Smooth muscle cell (in vitro differentiated cells): ENCODE measurements at regions not wholly inside any gene's neighbourhood (a gene's known extent, or its start where the extent isn't known, plus 50 kb on each side); places are given as distances from the start of the nearest gene placed in this dataset.

Experiments
- DNase-seq: peaks from one replicate; lab custom pipeline; 2025; ENCODE audit not compliant: unreplicated experiment; lab: John Stamatoyannopoulos, UW
- H2AFZ ChIP-seq: fragments of 200-600 bp; sonication (generic); 2 replicates; pipeline ENCODE4 v1.6.0; 2016; ENCODE audit warnings: antibody characterized with exemption, low read depth, mild to moderate bottlenecking
- H3F3A ChIP-seq: fragments of 200-600 bp; sonication (generic); 2 replicates; pipeline ENCODE4 v1.6.0; 2017; ENCODE audit warnings: antibody characterized with exemption, low read depth
- H3K27ac ChIP-seq: fragments of 200-600 bp; sonication (generic); 2 replicates; pipeline ENCODE4 v1.5.1; 2016; ENCODE audit warnings: low read depth, mild to moderate bottlenecking
- H3K27me3 ChIP-seq: fragments of 200-600 bp; sonication (generic); 2 replicates; pipeline ENCODE4 v1.6.1; 2016; ENCODE audit warnings: low read depth, mild to moderate bottlenecking
- H3K36me3 ChIP-seq: fragments of 200-600 bp; sonication (generic); 2 replicates; pipeline ENCODE4 v1.5.1; 2016; ENCODE audit warnings: low read depth
- H3K4me1 ChIP-seq: fragments of 200-600 bp; sonication (generic); 2 replicates; pipeline ENCODE4 v1.5.1; 2016; ENCODE audit warnings: low read depth
- H3K4me2 ChIP-seq: fragments of 200-600 bp; sonication (generic); 2 replicates; pipeline ENCODE4 v1.6.0; 2016; ENCODE audit warnings: mild to moderate bottlenecking
- H3K4me3 ChIP-seq: fragments of 200-600 bp; sonication (generic); 2 replicates; pipeline ENCODE4 v1.5.1; 2016; ENCODE audit warnings: mild to moderate bottlenecking
- H3K79me2 ChIP-seq: fragments of 200-600 bp; sonication (generic); 2 replicates; pipeline ENCODE4 v1.6.0; 2016; ENCODE audit warnings: low read depth, mild to moderate bottlenecking
- H3K9ac ChIP-seq: fragments of 200-600 bp; sonication (generic); 2 replicates; pipeline ENCODE4 v1.6.0; 2016; ENCODE audit warnings: low read depth
- H3K9me3 ChIP-seq: fragments of 200-600 bp; sonication (generic); replicated peaks from 2 replicates; pipeline ENCODE4 v1.5.1; 2016; ENCODE audit warnings: low read depth
- H4K20me1 ChIP-seq: fragments of 200-600 bp; sonication (generic); 2 replicates; pipeline ENCODE4 v1.6.0; 2016; ENCODE audit warnings: low read depth
- CTCF ChIP-seq: fragments of 200-600 bp; sonication (generic); IDR thresholded peaks from 2 replicates; pipeline ENCODE4 v1.5.1; 2017; ENCODE audit warnings: borderline replicate concordance, mild to moderate bottlenecking, antibody characterized with exemption; ENCODE audit not compliant: insufficient read depth, poor library complexity, severe bottlenecking
- WGBS: methylation state at CpG from one replicate; pipeline ENCODE4 v1.1.7; 2016; ENCODE audit warnings: low lambda C conversion rate; 5-methylcytosine and 5-hydroxymethylcytosine counted together

- Histone ChIP-seq H3K9me3 (no peaks in the 10 kb centered on the region), H3F3A (peaks cover 6% of the 10 kb centered on the region), H3K4me3 (no peak overlapping the region), H3K27me3 (no peaks in the 10 kb centered on the region), H3K36me3 (no peaks in the 10 kb centered on the region), H2AFZ (no peak overlapping the region), H3K9ac (peak overlapping the region; percentile 2), H3K79me2 (peaks cover 75% of the 10 kb centered on the region), H3K4me2 (peak overlapping the region; percentile 2), H3K4me1 (peaks cover 55% of the 10 kb centered on the region), H3K27ac (peak overlapping the region; percentile 73), H4K20me1 (no peaks in the 10 kb centered on the region)
- no peak for TF ChIP-seq CTCF
- WGBS: 38% methylated on average over 4 of the region's 4 CpGs
- DNase-seq: no peak
Observed at GRCh38 chr11:129249351-129249750, 57.2 kb upstream of the ARHGAP32 start.

- 21% methylated on average over 4 of the region's 4 CpGs for WGBS
- Histone ChIP-seq H3K27ac (peak overlapping the region; percentile 73), H2AFZ (no peak overlapping the region)
Observed at GRCh38 chr11:129248618-129249017, 56.5 kb upstream of the ARHGAP32 start.

GRCh38 chr11:129247135-129247534 is 55.0 kb upstream of the ARHGAP32 start:
- TF ChIP-seq CTCF: no peak
- Histone ChIP-seq H3K27me3 (no peaks in the 10 kb centered on the region), H3K9me3 (no peaks in the 10 kb centered on the region), H3K4me1 (peaks cover 42% of the 10 kb centered on the region), H3K27ac (peak overlapping the region; percentile 73), H3K9ac (peak overlapping the region; percentile 10), H3F3A (peaks cover 6% of the 10 kb centered on the region), H3K4me3 (no peak overlapping the region), H3K79me2 (peaks cover 73% of the 10 kb centered on the region), H2AFZ (no peak overlapping the region), H3K4me2 (peak overlapping the region; percentile 56), H4K20me1 (no peaks in the 10 kb centered on the region), H3K36me3 (no peaks in the 10 kb centered on the region)
- DNase-seq: no peak
- 71% methylated on average over 1 of the region's 1 CpG for WGBS

More at GRCh38 chr11:129248618-129249017, 56.5 kb upstream of the ARHGAP32 start:
- Histone ChIP-seq H4K20me1 (no peaks in the 10 kb centered on the region), H3K4me2 (peak overlapping the region; percentile 2), H3F3A (peaks cover 6% of the 10 kb centered on the region), H3K79me2 (peaks cover 75% of the 10 kb centered on the region), H3K27me3 (no peaks in the 10 kb centered on the region), H3K4me1 (peaks cover 55% of the 10 kb centered on the region), H3K9ac (peak overlapping the region; percentile 7), H3K4me3 (no peak overlapping the region), H3K36me3 (no peaks in the 10 kb centered on the region), H3K9me3 (no peaks in the 10 kb centered on the region)
- no peak for DNase-seq
- TF ChIP-seq CTCF: no peak

- Histone ChIP-seq H3K27me3 (no peaks in the 10 kb centered on the region), H2AFZ (no peak overlapping the region), H3K36me3 (no peaks in the 10 kb centered on the region), H3F3A (no peaks in the 10 kb centered on the region), H3K9me3 (no peaks in the 10 kb centered on the region), H3K4me2 (no peak overlapping the region), H3K4me3 (no peak overlapping the region), H3K27ac (no peak overlapping the region), H4K20me1 (peaks cover 20% of the 10 kb centered on the region), H3K9ac (no peak overlapping the region), H3K4me1 (peaks cover 19% of the 10 kb centered on the region), H3K79me2 (peaks cover 81% of the 10 kb centered on the region)
- no peak for TF ChIP-seq CTCF
- WGBS: 96% methylated on average over 2 of the region's 2 CpGs
- DNase-seq: no peak
Observed at GRCh38 chr11:129242855-129243254, 50.7 kb upstream of the ARHGAP32 start.
